Caco-2 (cell line): ENCODE measurements at regions not wholly inside any gene's neighbourhood (a gene's known extent, or its start where the extent isn't known, plus 50 kb on each side); places are given as distances from the start of the nearest gene placed in this dataset.

Experiments
- BruUV-seq: library from RNA; stranded (reverse); fragments of 400-500 nt; replicated peaks from 2 replicates; lab custom pipeline; 2021; lab: Mats Ljungman, UMichigan
- CTCF ChIA-PET: fragments of 300-600 bp; sonication (Branson Sonifier 250); formaldehyde crosslinking; loops from one replicate; lab custom pipeline; 2022; ENCODE audit warnings: antibody characterized with exemption; lab: Charles Lee
- POLR2A ChIA-PET: fragments of 300-600 bp; sonication (Branson Sonifier 250); formaldehyde crosslinking; loops from one replicate; lab custom pipeline; 2022; ENCODE audit warnings: antibody characterized with exemption; lab: Charles Lee
- DNase-seq, 2 experiments: peaks; one replicate each; pipeline versions ENCODE4 v3.0.0 to v3.0.0-alpha.2; 2020 to 2022
- H3K27me3 ChIP-seq: replicated peaks from 2 replicates; pipeline ENCODE4 v1.6.0; 2011; ENCODE audit warnings: low read length; ENCODE audit not compliant: control insufficient read depth, insufficient read depth
- H3K36me3 ChIP-seq: 2 replicates; pipeline ENCODE4 v1.5.1; 2011; ENCODE audit warnings: low read length; ENCODE audit not compliant: control insufficient read depth, insufficient read depth
- H3K4me1 ChIP-seq: fragments of 250-450 bp; sonication (Bioruptor Pico); 2 replicates; pipeline ENCODE4 v1.5.1; 2020; ENCODE audit warnings: mild to moderate bottlenecking
- H3K4me3 ChIP-seq: 2 replicates; pipeline ENCODE4 v1.5.1; 2011; ENCODE audit warnings: low read depth, mild to moderate bottlenecking, control low read depth, low read length
- H3K9me3 ChIP-seq: fragments of 250-450 bp; sonication (Bioruptor Pico); 2 replicates; pipeline ENCODE4 v1.5.1; 2020; ENCODE audit warnings: mild to moderate bottlenecking, moderate library complexity
- H3K27ac Mint-ChIP-seq: one replicate; pipeline ENCODE4 v1.8.0; 2022; ENCODE audit warnings: mixed read lengths; ENCODE audit not compliant: unreplicated experiment
- H3K27me3 Mint-ChIP-seq: one replicate; pipeline ENCODE4 v1.8.0; 2022; ENCODE audit warnings: mixed read lengths; ENCODE audit not compliant: insufficient read depth, unreplicated experiment
- H3K36me3 Mint-ChIP-seq: one replicate; pipeline ENCODE4 v1.8.0; 2022; ENCODE audit warnings: mild to moderate bottlenecking, mixed read lengths; ENCODE audit not compliant: insufficient read depth, unreplicated experiment
- H3K4me1 Mint-ChIP-seq: one replicate; pipeline ENCODE4 v1.8.0; 2022; ENCODE audit warnings: low read depth, mixed read lengths; ENCODE audit not compliant: unreplicated experiment
- H3K4me3 Mint-ChIP-seq: one replicate; pipeline ENCODE4 v1.8.0; 2022; ENCODE audit warnings: mild to moderate bottlenecking, moderate library complexity, mixed read lengths; ENCODE audit not compliant: unreplicated experiment
- H3K9me3 Mint-ChIP-seq: one replicate; pipeline ENCODE4 v1.8.0; 2022; ENCODE audit warnings: mixed read lengths; ENCODE audit not compliant: unreplicated experiment
- CTCF ChIP-seq, 2 experiments: fragments of 200-600 bp in 1 of 2; IDR thresholded peaks; 1 replicate in 1 of 2; 2 replicates in 1 of 2; pipeline versions ENCODE4 v1.5.1 to v1.8.0; 2011 to 2022; ENCODE audit warnings: antibody characterized with exemption in 1 of 2, control low read depth in 1 of 2, inconsistent platforms in 1 of 2, low read depth in 1 of 2, low read length in 1 of 2, mild to moderate bottlenecking in 1 of 2, moderate library complexity in 1 of 2; ENCODE audit not compliant: insufficient read depth in 1 of 2, severe bottlenecking in 1 of 2, unreplicated experiment in 1 of 2
- intact Hi-C: fragments of 100-400 bp; cut with micrococcal nuclease; formaldehyde crosslinking; loops from one replicate; pipeline ENCODE4 v1.10.0; 2022; ENCODE audit not compliant: unreplicated experiment

GRCh38 chr2:12930391-12930790 is 213.7 kb downstream of the TRIB2 start:
- H3K9me3 Mint-ChIP-seq, result no peaks in the 10 kb centered on the region
- TF ChIP-seq CTCF (IDR thresholded peaks at IDR 0.05; ENCODE audit: insufficient read depth in 1 of 2, low read depth in 1 of 2, low read length in 1 of 2, severe bottlenecking in 1 of 2, unreplicated experiment in 1 of 2), result no peak
- no peaks in the 10 kb centered on the region for H3K4me1 Mint-ChIP-seq
- Histone ChIP-seq H3K36me3 (no peaks in the 10 kb centered on the region), H3K27me3 (no peaks in the 10 kb centered on the region), H3K9me3 (peaks cover 4% of the 10 kb centered on the region; the same call in 1 of the 2 replicates), H3K4me1 (no peaks in the 10 kb centered on the region; the same call in 1 of the 2 replicates), H3K4me3 (no peak overlapping the region)
- no peaks in the 10 kb centered on the region for H3K36me3 Mint-ChIP-seq
- DNase-seq, result no peak
- ChIA-PET POLR2A (no interaction called here), CTCF (interaction anchor here (2.4 kb wide), 1 partner anchor 497 kb away, joined by 22 read pairs; no protein-coding TSS in a partner anchor)
- no peak overlapping the region for H3K4me3 Mint-ChIP-seq
- intact Hi-C loops, result loop anchor here (2.0 to 10.0 kb wide), 4 partner anchors 76 to 1102 kb away; partner anchors contain the start of gene TRIB2
- no TSS peak for BruUV-seq
- H3K27ac Mint-ChIP-seq, result no peak overlapping the region
- H3K27me3 Mint-ChIP-seq, result peaks cover 3% of the 10 kb centered on the region

GRCh38 chr2:12931186-12931844 is 214.6 kb downstream of the TRIB2 start:
- no peaks in the 10 kb centered on the region; the same call in 1 of the 2 replicates for H3K27me3 ChIP-seq
- no peaks in the 10 kb centered on the region for H3K36me3 Mint-ChIP-seq
- TF ChIP-seq CTCF (IDR thresholded peaks at IDR 0.05; ENCODE audit: insufficient read depth in 1 of 2, low read depth in 1 of 2, low read length in 1 of 2, severe bottlenecking in 1 of 2, unreplicated experiment in 1 of 2), result peak; percentile 75 to 78
- no peaks in the 10 kb centered on the region for H3K4me1 Mint-ChIP-seq
- no TSS peak for BruUV-seq
- peak in 1 of 2 experiments; percentile 14 for DNase-seq
- H3K27ac Mint-ChIP-seq, result no peak overlapping the region
- no peaks in the 10 kb centered on the region for H3K9me3 Mint-ChIP-seq
- no peaks in the 10 kb centered on the region; the same call in 1 of the 2 replicates for H3K4me1 ChIP-seq
- peaks cover 3% of the 10 kb centered on the region for H3K27me3 Mint-ChIP-seq
- H3K9me3 ChIP-seq, result peaks cover 4% of the 10 kb centered on the region; the same call in 1 of the 2 replicates
- no peak overlapping the region for H3K4me3 ChIP-seq
- H3K4me3 Mint-ChIP-seq, result no peak overlapping the region
- CTCF ChIA-PET, result interaction anchor here (1.0 to 2.4 kb wide), 6 partner anchors 22 to 1102 kb away, joined by 3 to 22 read pairs (median 6); no protein-coding TSS in a partner anchor
- POLR2A ChIA-PET, result no interaction called here
- intact Hi-C loops, result loop anchor here (1.0 to 10.0 kb wide), 6 partner anchors 49 to 1103 kb away; partner anchors contain the start of gene TRIB2
- no peaks in the 10 kb centered on the region for H3K36me3 ChIP-seq

DNA sequence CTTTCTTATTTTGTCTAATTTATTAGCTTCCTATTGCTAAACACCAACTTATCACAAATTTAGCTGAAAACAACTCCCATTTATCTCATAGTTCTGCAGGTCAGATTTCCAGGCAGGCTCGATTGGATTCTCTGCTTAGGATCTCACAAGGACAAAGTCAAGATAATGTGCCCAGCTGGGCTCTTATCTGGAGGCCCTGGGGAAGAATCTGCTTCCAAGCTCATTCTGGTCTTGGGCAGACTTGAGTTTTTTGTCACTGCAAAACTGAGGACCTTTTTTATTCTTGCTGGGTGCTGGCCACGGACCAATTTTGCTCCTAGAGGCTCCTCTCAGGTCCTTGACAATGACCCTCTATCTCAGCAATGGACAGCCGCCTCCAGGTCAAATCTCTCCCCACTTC is 215.5 kb downstream of the TRIB2 start:
- intact Hi-C loops, result loop anchor here (5.0 to 10.0 kb wide), 2 partner anchors 215 to 767 kb away; partner anchors contain the start of gene TRIB2
- H3K27me3 ChIP-seq, result no peaks in the 10 kb centered on the region; the same call in 1 of the 2 replicates
- CTCF ChIA-PET, result interaction anchor here (1.4 to 2.4 kb wide), 2 partner anchors 499 to 501 kb away, joined by 7 to 22 read pairs; no protein-coding TSS in a partner anchor

More for the DNA sequence above, 215.5 kb downstream of the TRIB2 start:
- Mint-ChIP-seq H3K9me3 (no peaks in the 10 kb centered on the region), H3K4me1 (no peaks in the 10 kb centered on the region), H3K27ac (no peak overlapping the region), H3K36me3 (no peaks in the 10 kb centered on the region), H3K27me3 (peaks cover 3% of the 10 kb centered on the region), H3K4me3 (no peak overlapping the region)
- Histone ChIP-seq H3K4me1 (no peaks in the 10 kb centered on the region; the same call in 1 of the 2 replicates), H3K4me3 (no peak overlapping the region), H3K36me3 (no peaks in the 10 kb centered on the region), H3K9me3 (peaks cover under 1% of the 10 kb centered on the region; the same call in 1 of the 2 replicates)
- no TSS peak for BruUV-seq
- POLR2A ChIA-PET, result no interaction called here
- TF ChIP-seq CTCF (IDR thresholded peaks at IDR 0.05; ENCODE audit: insufficient read depth in 1 of 2, low read depth in 1 of 2, low read length in 1 of 2, severe bottlenecking in 1 of 2, unreplicated experiment in 1 of 2), result no peak
- no peak for DNase-seq
